ENCODE measurements at regions not wholly inside any gene's neighbourhood (a gene's known extent, or its start where the extent isn't known, plus 50 kb on each side); places are given as distances from the start of the nearest gene placed in this dataset.

GRCh38 chr3:177935047-177935446 is 601.2 kb upstream of the KCNMB2 start:
- DNase-seq (ENCODE audit: low read depth) = no peak
- H3K4me3 ChIP-seq (ENCODE audit: low read depth, low read length) = no peak overlapping the region
- TF ChIP-seq MAX (IDR thresholded peaks at IDR 0.05; ENCODE audit: low read depth, low read length) (no peak), POLR2A (IDR thresholded peaks at IDR 0.05; ENCODE audit: extremely low read depth, insufficient read length) (no peak), CTCF (IDR thresholded peaks at IDR 0.05; ENCODE audit: low read depth, low read length) (no peak), MYC (IDR thresholded peaks at IDR 0.05; ENCODE audit: low read depth, low read length) (no peak)

GRCh38 chr3:177936721-177937120 is 599.5 kb upstream of the KCNMB2 start:
- DNase-seq (ENCODE audit: low read depth) = no peak
- TF ChIP-seq CTCF (IDR thresholded peaks at IDR 0.05; ENCODE audit: low read depth, low read length) (no peak), POLR2A (IDR thresholded peaks at IDR 0.05; ENCODE audit: extremely low read depth, insufficient read length) (no peak), MYC (IDR thresholded peaks at IDR 0.05; ENCODE audit: low read depth, low read length) (no peak), MAX (IDR thresholded peaks at IDR 0.05; ENCODE audit: low read depth, low read length) (no peak)
- no peak overlapping the region for H3K4me3 ChIP-seq (ENCODE audit: low read depth, low read length)

GRCh38 chr3:177942911-177943310 is 593.3 kb upstream of the KCNMB2 start:
- H3K4me3 ChIP-seq (ENCODE audit: low read depth, low read length) = no peak overlapping the region
- no peak for DNase-seq (ENCODE audit: low read depth)
- no peak for TF ChIP-seq POLR2A (IDR thresholded peaks at IDR 0.05; ENCODE audit: extremely low read depth, insufficient read length)
- TF ChIP-seq MYC (IDR thresholded peaks at IDR 0.05; ENCODE audit: low read depth, low read length) = no peak

GRCh38 chr3:177944228-177944661 is 592.0 kb upstream of the KCNMB2 start:
- DNase-seq (ENCODE audit: low read depth) = peak; percentile 61
- no peak for TF ChIP-seq CTCF (IDR thresholded peaks at IDR 0.05; ENCODE audit: low read depth, low read length)
- no peak for TF ChIP-seq MYC (IDR thresholded peaks at IDR 0.05; ENCODE audit: low read depth, low read length)
- TF ChIP-seq MAX (IDR thresholded peaks at IDR 0.05; ENCODE audit: low read depth, low read length) = no peak
- no peak for TF ChIP-seq POLR2A (IDR thresholded peaks at IDR 0.05; ENCODE audit: extremely low read depth, insufficient read length)
- no peak overlapping the region for H3K4me3 ChIP-seq (ENCODE audit: low read depth, low read length)

- TF ChIP-seq MYC (IDR thresholded peaks at IDR 0.05; ENCODE audit: low read depth, low read length) (no peak), CTCF (IDR thresholded peaks at IDR 0.05; ENCODE audit: low read depth, low read length) (no peak), MAX (IDR thresholded peaks at IDR 0.05; ENCODE audit: low read depth, low read length) (no peak), POLR2A (IDR thresholded peaks at IDR 0.05; ENCODE audit: extremely low read depth, insufficient read length) (no peak)
- H3K4me3 ChIP-seq (ENCODE audit: low read depth, low read length) = no peak overlapping the region
- no peak for DNase-seq (ENCODE audit: low read depth)
These were observed 590.2 kb upstream of the KCNMB2 start for GRCh38 chr3:177946048-177946447.

- no peak for DNase-seq (ENCODE audit: low read depth)
- TF ChIP-seq POLR2A (IDR thresholded peaks at IDR 0.05; ENCODE audit: extremely low read depth, insufficient read length) = no peak
- TF ChIP-seq MAX (IDR thresholded peaks at IDR 0.05; ENCODE audit: low read depth, low read length) = no peak
- no peak for TF ChIP-seq CTCF (IDR thresholded peaks at IDR 0.05; ENCODE audit: low read depth, low read length)
- TF ChIP-seq MYC (IDR thresholded peaks at IDR 0.05; ENCODE audit: low read depth, low read length) = no peak
- no peak overlapping the region for H3K4me3 ChIP-seq (ENCODE audit: low read depth, low read length)
These were observed 589.7 kb upstream of the KCNMB2 start for GRCh38 chr3:177946497-177946896.
